HepG2 (cell line): ENCODE measurements at regions not wholly inside any gene's neighbourhood (a gene's known extent, or its start where the extent isn't known, plus 50 kb on each side); places are given as distances from the start of the nearest gene placed in this dataset.

Experiments used
- ATAC-seq: fragments of 200-7000 bp; cut with Tn5 transposase; 3 replicates; pipeline ENCODE4 v1.9.1; 2020; ENCODE audit warnings: mild to moderate bottlenecking, moderate library complexity
- BruUV-seq: library from RNA; stranded (reverse); fragments of 400-500 nt; replicated peaks from 2 replicates; lab custom pipeline; 2021; lab: Mats Ljungman, UMichigan
- CTCF ChIA-PET: fragments of 300-600 bp; formaldehyde crosslinking; extraction: SDS; loops from one replicate; lab custom pipeline; 2021; ENCODE audit warnings: low total read pairs, inconsistent platforms, low intra/inter-chr PET ratio; lab: Yijun Ruan, JAX
- POLR2A ChIA-PET: fragments of 350-600 bp; sonication (Branson Sonifier 250); formaldehyde crosslinking; loops from one replicate; lab custom pipeline; 2020; ENCODE audit warnings: antibody characterized with exemption, inconsistent platforms; lab: Yijun Ruan, JAX
- DNase-seq: peaks from one replicate; pipeline ENCODE4 v3.0.0-alpha.2; 2015; ENCODE audit warnings: low spot score
- FAIRE-seq: peaks from 3 replicates; lab custom pipeline; 2011; peaks lifted over from hg19 to GRCh38; lab: Jason Lieb, UNC
- H2AFZ ChIP-seq: one replicate; pipeline ENCODE4 v1.6.1; 2011; ENCODE audit warnings: low read length, inconsistent platforms
- H3K27ac ChIP-seq: fragments of 300-600 bp; 3 replicates; pipeline ENCODE4 v1.8.0; 2011; ENCODE audit warnings: mixed run types, mild to moderate bottlenecking, mixed read lengths, low read length, inconsistent platforms; ENCODE audit not compliant: insufficient read depth; ENCODE audit errors: extremely low read length
- H3K27me3 ChIP-seq, 2 experiments: fragments of 200-600 bp in 1 of 2; 2 replicates in 1 of 2; 3 replicates in 1 of 2; pipeline versions ENCODE4 v1.6.0 to v1.8.0; 2011; ENCODE audit warnings: low read length in 2 of 2, mild to moderate bottlenecking in 2 of 2, moderate library complexity in 2 of 2, inconsistent platforms in 1 of 2; ENCODE audit not compliant: insufficient read depth in 2 of 2, control insufficient read depth in 1 of 2
- H3K36me3 ChIP-seq, 2 experiments: fragments of 200-600 bp in 1 of 2; replicated peaks in 1 of 2; 2 replicates in 1 of 2; 3 replicates in 1 of 2; pipeline versions ENCODE4 v1.5.1 to v1.8.0; 2011; ENCODE audit warnings: low read length in 2 of 2, inconsistent platforms in 1 of 2; ENCODE audit not compliant: insufficient read depth in 2 of 2, control insufficient read depth in 1 of 2
- H3K4me1 ChIP-seq: 2 replicates; pipeline ENCODE4 v1.5.1; 2012; ENCODE audit warnings: low read length, inconsistent platforms; ENCODE audit not compliant: insufficient read depth
- H3K4me2 ChIP-seq: 2 replicates; pipeline ENCODE4 v1.6.0; 2011; ENCODE audit warnings: low read depth, low read length, inconsistent platforms
- H3K4me3 ChIP-seq, 3 experiments: fragments of 200-600 bp in 1 of 3; sonication (generic), shearing (Covaris generic) in 1 of 3; replicated peaks in 1 of 3; 2 replicates each; pipeline ENCODE4 v1.5.1; 2011 to 2016; ENCODE audit warnings: low read length in 3 of 3, inconsistent platforms in 2 of 3, low read depth in 2 of 3, mild to moderate bottlenecking in 2 of 3, control low read depth in 1 of 3, mixed read lengths in 1 of 3; ENCODE audit not compliant: insufficient read depth in 1 of 3
- H3K79me2 ChIP-seq: one replicate; pipeline ENCODE4 v1.6.1; 2011; ENCODE audit warnings: low read length, inconsistent platforms; ENCODE audit not compliant: insufficient read depth
- H3K9ac ChIP-seq: 2 replicates; pipeline ENCODE4 v1.6.0; 2011; ENCODE audit warnings: mild to moderate bottlenecking, low read depth, low read length, inconsistent platforms; ENCODE audit not compliant: insufficient read depth
- H3K9me3 ChIP-seq: 2 replicates; pipeline ENCODE4 v1.5.1; 2012; ENCODE audit warnings: mild to moderate bottlenecking, low read length
- H4K20me1 ChIP-seq: 2 replicates; pipeline ENCODE4 v1.6.0; 2011; ENCODE audit warnings: inconsistent platforms, mild to moderate bottlenecking, low read length, moderate library complexity; ENCODE audit not compliant: insufficient read depth
- ATF7-NPFF ChIP-seq: sonication (generic); formaldehyde crosslinking; IDR thresholded peaks from 2 replicates; pipeline ENCODE4 v1.8.1; 2023; ENCODE audit warnings: mild to moderate bottlenecking, low read depth, missing genetic modification reagents, moderate library complexity
- CENPX ChIP-seq: sonication (generic); formaldehyde crosslinking; IDR thresholded peaks from 2 replicates; pipeline ENCODE4 v1.9.0; 2021; ENCODE audit warnings: mild to moderate bottlenecking, missing genetic modification reagents, moderate library complexity
- HMGA1 ChIP-seq: sonication (generic); formaldehyde crosslinking; conservative IDR thresholded peaks from 2 replicates; pipeline ENCODE4 v1.4.0; 2020; ENCODE audit warnings: missing genetic modification reagents
- MTA3 ChIP-seq: sonication (generic); formaldehyde crosslinking; IDR thresholded peaks from 2 replicates; pipeline ENCODE4 v1.4.0; 2020; ENCODE audit warnings: missing genetic modification reagents
- RFXANK ChIP-seq: IDR thresholded peaks from 2 replicates; pipeline ENCODE4 v1.6.1; 2016
- SAFB2 ChIP-seq: sonication (generic); formaldehyde crosslinking; IDR thresholded peaks from 2 replicates; pipeline ENCODE4 v1.5.1; 2020; ENCODE audit warnings: missing genetic modification reagents, low read depth, mild to moderate bottlenecking, borderline replicate concordance
- SUZ12 ChIP-seq: fragments of 150-350 bp; IDR thresholded peaks from 2 replicates; pipeline ENCODE4 v1.6.1; 2014; ENCODE audit warnings: low read depth, low read length
- TRIM22 ChIP-seq: fragments of 450-650 bp; IDR thresholded peaks from 2 replicates; pipeline ENCODE4 v1.6.1; 2017
- ZNF207 ChIP-seq: fragments of 450-650 bp; IDR thresholded peaks from 2 replicates; pipeline ENCODE4 v1.6.1; 2016; ENCODE audit warnings: antibody characterized with exemption, borderline replicate concordance
- ZNF30 ChIP-seq: sonication (generic); formaldehyde crosslinking; IDR thresholded peaks from 2 replicates; pipeline ENCODE4 v1.5.0; 2020; ENCODE audit warnings: mild to moderate bottlenecking, missing genetic modification reagents
- ZNF354B ChIP-seq: sonication (generic); formaldehyde crosslinking; IDR thresholded peaks from 2 replicates; pipeline ENCODE4 v1.8.0; 2022; ENCODE audit warnings: mild to moderate bottlenecking, missing genetic modification reagents
- ZNF570 ChIP-seq: sonication (generic); formaldehyde crosslinking; IDR thresholded peaks from 2 replicates; pipeline ENCODE4 v1.4.0; 2020; ENCODE audit warnings: mild to moderate bottlenecking, missing genetic modification reagents, borderline replicate concordance
- ZNF615 ChIP-seq: sonication (generic); formaldehyde crosslinking; IDR thresholded peaks from 2 replicates; pipeline ENCODE4 v1.5.0; 2020; ENCODE audit warnings: mild to moderate bottlenecking, missing genetic modification reagents, borderline replicate concordance
- ZNF616 ChIP-seq: sonication (generic); formaldehyde crosslinking; IDR thresholded peaks from 2 replicates; pipeline ENCODE4 v1.5.0; 2020; ENCODE audit warnings: low read depth, mild to moderate bottlenecking, missing genetic modification reagents
- ZNF703 ChIP-seq: sonication (generic); formaldehyde crosslinking; IDR thresholded peaks from 2 replicates; pipeline ENCODE4 v1.5.1; 2020; ENCODE audit warnings: missing genetic modification reagents, mild to moderate bottlenecking, moderate library complexity, borderline replicate concordance
- ZNF766 ChIP-seq: sonication (generic); formaldehyde crosslinking; IDR thresholded peaks from 2 replicates; pipeline ENCODE4 v1.5.0; 2020; ENCODE audit warnings: missing genetic modification reagents, borderline replicate concordance
- ZSCAN12 ChIP-seq: sonication (generic); formaldehyde crosslinking; IDR thresholded peaks from 2 replicates; pipeline ENCODE4 v1.9.0; 2021; ENCODE audit warnings: mild to moderate bottlenecking, missing genetic modification reagents
- WGBS: methylation state at CpG from one replicate; pipeline ENCODE4 v1.1.6; 2017; ENCODE audit warnings: low lambda C conversion rate; 5-methylcytosine and 5-hydroxymethylcytosine counted together
- in situ Hi-C: cut with HindIII; loops from 2 replicates; pipeline ENCODE4 v1.10.0; 2017; ENCODE audit warnings: low pct_unique_long_range_greater_than_20kb; ENCODE audit not compliant: extremely low pct_ligation_motif_present
- intact Hi-C: fragments of 100-400 bp; cut with micrococcal nuclease; formaldehyde crosslinking; loops from one replicate; pipeline ENCODE4 v1.10.0; 2022; ENCODE audit not compliant: unreplicated experiment
- TF ChIP-seq, protein P1 (sequence below): sonication (generic); formaldehyde crosslinking; IDR thresholded peaks from 2 replicates; pipeline ENCODE4 v1.4.0; 2020; ENCODE audit warnings: missing genetic modification reagents, mild to moderate bottlenecking, borderline replicate concordance
- TF ChIP-seq, protein P2 (sequence below): IDR thresholded peaks from 2 replicates; pipeline ENCODE4 v1.6.1; 2016; ENCODE audit warnings: missing compliant biosample characterization, missing genetic modification reagents, borderline replicate concordance

DNA sequence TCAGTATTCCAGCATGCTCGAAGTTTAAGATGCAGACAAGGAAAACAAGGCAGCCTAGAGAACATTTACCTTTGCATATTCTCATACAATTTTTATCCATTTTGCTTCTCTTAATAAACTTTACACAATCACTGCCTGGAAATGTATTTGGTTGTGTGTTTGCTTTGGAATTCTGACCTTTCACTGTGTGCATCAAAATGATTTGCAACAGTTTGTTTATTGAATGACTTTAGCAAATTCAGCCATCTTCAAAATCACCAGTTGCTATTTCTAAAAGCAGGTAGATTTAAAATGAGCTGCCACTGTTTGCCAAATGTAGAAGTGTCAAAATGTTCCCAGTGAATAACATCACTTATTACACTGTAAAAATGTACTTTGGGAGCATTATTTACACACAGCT, 669.9 kb downstream of the SLC16A7 start:
- intact Hi-C loops (no loop called here), in situ Hi-C loops (no loop called here)
- ChIA-PET CTCF (no interaction called here), POLR2A (no interaction called here)
- Histone ChIP-seq H3K36me3 (no peaks in the 10 kb centered on the region), H3K9me3 (no peaks in the 10 kb centered on the region), H4K20me1 (no peaks in the 10 kb centered on the region), H3K4me2 (no peak overlapping the region), H3K9ac (no peak overlapping the region), H2AFZ (no peak overlapping the region), H3K27ac (no peak overlapping the region), H3K4me1 (peaks cover 12% of the 10 kb centered on the region), H3K4me3 (no peak overlapping the region), H3K27me3 (no peaks in the 10 kb centered on the region), H3K79me2 (no peaks in the 10 kb centered on the region)
- no TSS peak for BruUV-seq
- no peak for DNase-seq
- WGBS = 0% methylated on average over 1 of the region's 1 CpG
- no peak for ATAC-seq
- FAIRE-seq = no peak
- TF ChIP-seq ZNF703 (no peak), ZNF570 (CRISPR knock-in tag) (no peak), ZNF207 (no peak), SUZ12 (no peak), HMGA1 (CRISPR knock-in tag) (no peak), ZNF30 (CRISPR knock-in tag) (no peak), ATF7-NPFF (CRISPR knock-in tag) (no peak), CENPX (CRISPR knock-in tag) (no peak), MTA3 (no peak), ZNF616 (CRISPR knock-in tag) (no peak), TRIM22 (no peak), ZNF615 (no peak), ZNF354B (CRISPR knock-in tag) (no peak), ZNF766 (CRISPR knock-in tag) (no peak), RFXANK (CRISPR knock-in tag) (no peak), ZSCAN12 (no peak), SAFB2 (CRISPR knock-in tag) (no peak)
- TF ChIP-seq, protein P1, sequence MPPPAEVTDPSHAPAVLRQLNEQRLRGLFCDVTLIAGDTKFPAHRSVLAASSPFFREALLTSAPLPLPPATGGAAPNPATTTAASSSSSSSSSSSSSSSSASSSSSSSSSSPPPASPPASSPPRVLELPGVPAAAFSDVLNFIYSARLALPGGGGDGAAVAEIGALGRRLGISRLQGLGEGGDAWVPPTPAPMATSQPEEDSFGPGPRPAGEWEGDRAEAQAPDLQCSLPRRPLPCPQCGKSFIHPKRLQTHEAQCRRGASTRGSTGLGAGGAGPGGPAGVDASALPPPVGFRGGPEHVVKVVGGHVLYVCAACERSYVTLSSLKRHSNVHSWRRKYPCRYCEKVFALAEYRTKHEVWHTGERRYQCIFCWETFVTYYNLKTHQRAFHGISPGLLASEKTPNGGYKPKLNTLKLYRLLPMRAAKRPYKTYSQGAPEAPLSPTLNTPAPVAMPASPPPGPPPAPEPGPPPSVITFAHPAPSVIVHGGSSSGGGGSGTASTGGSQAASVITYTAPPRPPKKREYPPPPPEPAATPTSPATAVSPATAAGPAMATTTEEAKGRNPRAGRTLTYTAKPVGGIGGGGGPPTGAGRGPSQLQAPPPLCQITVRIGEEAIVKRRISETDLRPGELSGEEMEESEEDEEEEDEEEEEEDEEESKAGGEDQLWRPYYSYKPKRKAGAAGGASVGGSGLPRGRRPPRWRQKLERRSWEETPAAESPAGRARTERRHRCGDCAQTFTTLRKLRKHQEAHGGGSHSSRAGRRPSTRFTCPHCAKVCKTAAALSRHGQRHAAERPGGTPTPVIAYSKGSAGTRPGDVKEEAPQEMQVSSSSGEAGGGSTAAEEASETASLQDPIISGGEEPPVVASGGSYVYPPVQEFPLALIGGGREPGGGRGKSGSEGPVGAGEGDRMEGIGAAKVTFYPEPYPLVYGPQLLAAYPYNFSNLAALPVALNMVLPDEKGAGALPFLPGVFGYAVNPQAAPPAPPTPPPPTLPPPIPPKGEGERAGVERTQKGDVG (CRISPR knock-in tag) = no peak
- TF ChIP-seq, protein P2, sequence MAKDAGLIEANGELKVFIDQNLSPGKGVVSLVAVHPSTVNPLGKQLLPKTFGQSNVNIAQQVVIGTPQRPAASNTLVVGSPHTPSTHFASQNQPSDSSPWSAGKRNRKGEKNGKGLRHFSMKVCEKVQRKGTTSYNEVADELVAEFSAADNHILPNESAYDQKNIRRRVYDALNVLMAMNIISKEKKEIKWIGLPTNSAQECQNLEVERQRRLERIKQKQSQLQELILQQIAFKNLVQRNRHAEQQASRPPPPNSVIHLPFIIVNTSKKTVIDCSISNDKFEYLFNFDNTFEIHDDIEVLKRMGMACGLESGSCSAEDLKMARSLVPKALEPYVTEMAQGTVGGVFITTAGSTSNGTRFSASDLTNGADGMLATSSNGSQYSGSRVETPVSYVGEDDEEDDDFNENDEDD (CRISPR knock-in tag) = no peak
